Mesendoderm (in vitro differentiated cells): ENCODE measurements at regions not wholly inside any gene's neighbourhood (a gene's known extent, or its start where the extent isn't known, plus 50 kb on each side); places are given as distances from the start of the nearest gene placed in this dataset.
"Not testable (repeated sequence)": the region's sequence is repeated elsewhere in the genome, so short reads cannot be mapped to it uniquely, and the experiment has no call there.

Experiments used
- DNase-seq: peaks from one replicate; pipeline ENCODE4 v3.0.0; 2013
- H2AK5ac ChIP-seq: 2 replicates; pipeline ENCODE4 v1.6.1; 2013; ENCODE audit warnings: low read length, inconsistent platforms
- H2BK120ac ChIP-seq: 2 replicates; pipeline ENCODE4 v1.6.1; 2013; ENCODE audit warnings: low read depth, mild to moderate bottlenecking, low read length, moderate library complexity, mixed read lengths
- H2BK15ac ChIP-seq: replicated peaks from 2 replicates; pipeline ENCODE4 v1.6.1; 2013; ENCODE audit warnings: low read depth, mild to moderate bottlenecking, moderate library complexity
- H2BK5ac ChIP-seq: 2 replicates; pipeline ENCODE4 v1.6.1; 2013; ENCODE audit warnings: low read length, inconsistent platforms
- H3K18ac ChIP-seq: 2 replicates; pipeline ENCODE4 v1.6.1; 2013; ENCODE audit warnings: mild to moderate bottlenecking, low read length, mixed read lengths
- H3K23ac ChIP-seq: one replicate; pipeline ENCODE4 v1.6.1; 2013; ENCODE audit warnings: low read length
- H3K27ac ChIP-seq: 2 replicates; pipeline ENCODE4 v1.5.1; 2013; ENCODE audit warnings: low read depth, mild to moderate bottlenecking, inconsistent platforms, low read length, moderate library complexity
- H3K27me3 ChIP-seq: 2 replicates; pipeline ENCODE4 v1.6.1; 2013; ENCODE audit warnings: low read length, control low read depth, mild to moderate bottlenecking, inconsistent platforms; ENCODE audit not compliant: insufficient read depth, poor library complexity
- H3K36me3 ChIP-seq: 2 replicates; pipeline ENCODE4 v1.6.1; 2013; ENCODE audit warnings: low read length, inconsistent platforms; ENCODE audit not compliant: control insufficient read depth, insufficient read depth
- H3K4ac ChIP-seq: one replicate; pipeline ENCODE4 v1.6.1; 2013; ENCODE audit warnings: low read depth, mild to moderate bottlenecking, low read length, moderate library complexity
- H3K4me1 ChIP-seq: 2 replicates; pipeline ENCODE4 v1.6.1; 2013; ENCODE audit warnings: low read depth, low read length, inconsistent platforms; ENCODE audit not compliant: control insufficient read depth
- H3K4me2 ChIP-seq: 2 replicates; pipeline ENCODE4 v1.6.1; 2013; ENCODE audit warnings: low read length
- H3K4me3 ChIP-seq: 2 replicates; pipeline ENCODE4 v1.5.1; 2013; ENCODE audit warnings: mild to moderate bottlenecking, low read length
- H3K56ac ChIP-seq: one replicate; pipeline ENCODE4 v1.6.1; 2013; ENCODE audit warnings: low read length
- H3K79me1 ChIP-seq: 2 replicates; pipeline ENCODE4 v1.6.1; 2013; ENCODE audit warnings: low read length, inconsistent platforms
- H3K79me2 ChIP-seq: 2 replicates; pipeline ENCODE4 v1.6.1; 2013; ENCODE audit warnings: mild to moderate bottlenecking, low read length; ENCODE audit not compliant: control insufficient read depth, insufficient read depth
- H3K9ac ChIP-seq: 2 replicates; pipeline ENCODE4 v1.6.1; 2013; ENCODE audit warnings: low read length, inconsistent platforms
- H4K5ac ChIP-seq: one replicate; pipeline ENCODE4 v1.6.1; 2013; ENCODE audit warnings: low read length
- H4K8ac ChIP-seq: one replicate; pipeline ENCODE4 v1.6.1; 2013; ENCODE audit warnings: low read depth, mild to moderate bottlenecking, control low read depth, low read length, moderate library complexity
- WGBS: extraction: QIAGEN DNeasy Blood & Tissue Kit; methylation state at CpG from one replicate; pipeline ENCODE4 v1.1.7; 2013; ENCODE audit warnings: low lambda C conversion rate, missing lambda C conversion rate; ENCODE audit not compliant: insufficient coverage; ENCODE audit errors: extremely low coverage; 5-methylcytosine and 5-hydroxymethylcytosine counted together

DNA sequence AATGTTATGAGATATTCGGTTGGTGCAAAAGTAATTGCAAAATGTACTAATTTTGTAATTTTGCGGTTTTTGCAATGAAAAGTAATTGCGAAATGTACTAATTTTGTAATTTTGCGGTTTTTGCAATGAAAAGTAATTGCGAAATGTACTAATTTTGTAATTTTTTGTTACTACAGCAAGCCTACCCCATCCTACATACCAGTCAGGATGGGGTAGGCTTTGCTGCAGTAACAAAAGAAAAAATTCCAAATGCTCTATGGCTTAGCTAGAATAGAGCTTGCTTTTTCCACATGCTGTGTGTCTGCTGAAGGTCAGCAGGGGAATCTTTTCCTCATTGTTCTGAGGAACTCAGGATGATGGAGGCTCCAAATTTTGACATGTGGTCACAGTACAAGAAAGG is 83.3 kb upstream of the GPRC5B start:
- no peak overlapping the region for H3K56ac ChIP-seq
- no peak overlapping the region for H2BK5ac ChIP-seq
- no peaks in the 10 kb centered on the region for H3K79me2 ChIP-seq
- H3K4me2 ChIP-seq, result no peak overlapping the region
- H3K23ac ChIP-seq, result no peak overlapping the region
- no peak overlapping the region for H3K9ac ChIP-seq
- 100% methylated on average over 2 of the region's 5 CpGs for WGBS
- H3K4me1 ChIP-seq, result peaks cover 2% of the 10 kb centered on the region
- H2BK120ac ChIP-seq, result no peak overlapping the region
- no peak overlapping the region for H2AK5ac ChIP-seq
- no peak for DNase-seq
- no peaks in the 10 kb centered on the region for H3K36me3 ChIP-seq
- no peak overlapping the region for H3K18ac ChIP-seq
- H3K79me1 ChIP-seq, result no peaks in the 10 kb centered on the region
- no peak overlapping the region for H2BK15ac ChIP-seq
- no peak overlapping the region for H4K8ac ChIP-seq
- H3K4me3 ChIP-seq, result no peak overlapping the region
- H3K27ac ChIP-seq, result no peak overlapping the region
- no peak overlapping the region for H3K4ac ChIP-seq
- no peaks in the 10 kb centered on the region for H3K27me3 ChIP-seq
- H4K5ac ChIP-seq, result no peak overlapping the region

DNA sequence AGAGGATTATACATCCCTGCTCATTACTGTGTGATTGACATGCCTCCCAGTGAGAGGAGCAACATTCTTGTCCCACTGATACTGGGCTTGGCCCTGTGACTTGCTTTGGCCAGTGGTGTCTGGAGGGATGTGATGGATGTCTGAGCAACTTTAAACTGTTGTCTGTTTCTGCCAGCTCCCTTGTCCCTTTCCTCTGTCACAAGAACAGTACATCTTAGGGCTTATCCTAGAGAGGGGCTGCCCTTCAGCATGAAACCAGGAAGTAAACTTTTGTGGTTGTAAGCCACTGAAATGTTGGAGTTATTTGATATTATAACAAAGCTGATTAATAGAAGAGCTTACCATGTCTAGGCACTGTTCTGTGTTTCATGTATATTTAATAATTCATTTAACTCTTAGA is 82.9 kb upstream of the GPRC5B start:
- Histone ChIP-seq H2AK5ac (no peak overlapping the region), H3K23ac (no peak overlapping the region), H3K79me1 (no peaks in the 10 kb centered on the region), H4K5ac (no peak overlapping the region), H3K18ac (no peak overlapping the region), H4K8ac (no peak overlapping the region), H3K9ac (no peak overlapping the region), H3K56ac (no peak overlapping the region), H3K27ac (no peak overlapping the region), H2BK15ac (no peak overlapping the region), H3K4me1 (peaks cover 2% of the 10 kb centered on the region), H3K4me3 (no peak overlapping the region), H3K4me2 (no peak overlapping the region), H3K4ac (no peak overlapping the region), H2BK120ac (no peak overlapping the region), H3K36me3 (no peaks in the 10 kb centered on the region), H3K79me2 (no peaks in the 10 kb centered on the region), H3K27me3 (no peaks in the 10 kb centered on the region), H2BK5ac (no peak overlapping the region)
- DNase-seq, result no peak

DNA sequence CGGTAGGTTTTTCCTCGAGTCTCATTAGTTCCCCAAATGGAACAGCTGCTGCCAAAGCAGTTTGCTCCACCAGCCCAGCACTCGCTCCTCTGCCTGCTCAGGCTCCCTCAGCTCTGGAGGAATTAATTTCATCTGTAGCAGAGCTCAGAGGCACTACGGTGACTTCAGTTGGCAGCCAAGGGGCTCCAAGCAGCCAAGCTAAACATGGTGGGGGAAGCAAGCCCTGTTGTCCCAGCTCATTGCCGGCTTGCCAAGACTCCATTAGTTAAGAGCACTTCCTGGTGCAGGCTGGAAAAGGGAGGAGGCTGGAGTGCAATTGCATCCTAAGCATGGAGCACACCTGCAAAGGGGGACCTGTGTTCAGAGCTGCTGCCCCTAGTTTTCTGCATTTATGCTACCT is 78.7 kb upstream of the GPRC5B start:
- no peak overlapping the region for H4K8ac ChIP-seq
- no peak overlapping the region for H3K27ac ChIP-seq
- H3K79me1 ChIP-seq, result no peaks in the 10 kb centered on the region
- H2AK5ac ChIP-seq, result no peak overlapping the region
- no peak overlapping the region for H3K9ac ChIP-seq
- no peaks in the 10 kb centered on the region for H3K36me3 ChIP-seq
- no peak overlapping the region for H3K4me2 ChIP-seq
- H3K23ac ChIP-seq, result peak overlapping the region; percentile 68
- no peak overlapping the region for H2BK120ac ChIP-seq
- no peaks in the 10 kb centered on the region for H3K4me1 ChIP-seq
- H2BK15ac ChIP-seq, result no peak overlapping the region
- DNase-seq, result no peak
- H3K79me2 ChIP-seq, result no peaks in the 10 kb centered on the region
- no peak overlapping the region for H3K56ac ChIP-seq
- no peak overlapping the region for H4K5ac ChIP-seq
- H3K27me3 ChIP-seq, result no peaks in the 10 kb centered on the region
- no peak overlapping the region for H3K18ac ChIP-seq
- no peak overlapping the region for H2BK5ac ChIP-seq
- WGBS, result no CpG with 5 or more reads among the region's 5 CpGs
- H3K4ac ChIP-seq, result no peak overlapping the region
- H3K4me3 ChIP-seq, result no peak overlapping the region

DNA sequence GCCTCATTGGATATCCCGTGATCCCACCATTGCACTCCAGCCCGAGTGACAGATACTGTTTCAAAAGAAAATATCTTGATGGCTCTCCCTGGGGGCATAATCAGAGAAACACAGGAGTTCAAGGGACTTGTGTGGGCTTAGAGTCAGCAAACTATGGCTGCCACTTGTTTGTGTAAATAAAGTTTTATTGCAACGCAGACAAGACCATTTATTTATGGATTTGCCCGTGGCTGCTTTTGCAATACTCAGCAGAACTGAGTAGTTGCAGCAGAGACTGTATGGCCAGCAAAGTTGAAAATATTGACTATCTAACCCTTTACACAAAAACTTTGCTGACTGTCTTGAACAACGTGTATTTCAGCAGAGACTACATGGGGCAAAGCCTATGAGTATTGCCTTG is 75.5 kb upstream of the GPRC5B start:
- H2BK120ac ChIP-seq, result no peak overlapping the region
- H3K9ac ChIP-seq, result no peak overlapping the region
- H3K4me1 ChIP-seq, result no peaks in the 10 kb centered on the region
- no peak overlapping the region for H3K23ac ChIP-seq
- H3K27ac ChIP-seq, result no peak overlapping the region
- no peaks in the 10 kb centered on the region for H3K36me3 ChIP-seq
- H3K4me3 ChIP-seq, result no peak overlapping the region
- H2BK15ac ChIP-seq, result no peak overlapping the region
- no peak for DNase-seq
- no peak overlapping the region for H3K4ac ChIP-seq
- H3K18ac ChIP-seq, result no peak overlapping the region
- WGBS, result no CpG with 5 or more reads among the region's 5 CpGs
- no peak overlapping the region for H3K56ac ChIP-seq
- H4K8ac ChIP-seq, result no peak overlapping the region
- H2BK5ac ChIP-seq, result no peak overlapping the region
- H3K79me2 ChIP-seq, result no peaks in the 10 kb centered on the region
- no peaks in the 10 kb centered on the region for H3K79me1 ChIP-seq
- no peak overlapping the region for H3K4me2 ChIP-seq
- H4K5ac ChIP-seq, result no peak overlapping the region
- no peak overlapping the region for H2AK5ac ChIP-seq
- no peaks in the 10 kb centered on the region for H3K27me3 ChIP-seq

DNA sequence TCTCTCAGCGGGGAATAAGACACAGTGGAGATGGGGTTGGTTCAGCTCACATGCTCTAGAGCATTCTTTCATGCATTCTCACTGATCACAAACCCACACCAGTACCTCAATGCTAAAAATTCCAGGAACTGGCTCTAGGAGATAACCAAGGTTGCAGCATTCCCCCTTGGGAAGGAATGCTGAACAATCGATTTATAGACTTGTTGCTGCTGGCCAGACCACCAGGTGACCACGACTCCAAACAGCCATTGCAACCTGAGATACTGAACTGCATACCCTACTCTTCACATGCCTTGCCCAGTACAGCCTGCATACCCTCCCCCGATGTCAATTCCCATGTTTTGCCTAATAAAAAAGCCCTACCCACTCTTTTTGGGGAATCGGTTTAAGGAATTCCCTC is 75.1 kb upstream of the GPRC5B start:
- H3K4ac ChIP-seq, result no peak overlapping the region
- no peak overlapping the region for H3K4me3 ChIP-seq
- no peak overlapping the region for H4K5ac ChIP-seq
- H2BK5ac ChIP-seq, result no peak overlapping the region
- no CpG with 5 or more reads among the region's 5 CpGs for WGBS
- H3K36me3 ChIP-seq, result no peaks in the 10 kb centered on the region
- no peak overlapping the region for H2BK15ac ChIP-seq
- H2BK120ac ChIP-seq, result no peak overlapping the region
- H4K8ac ChIP-seq, result no peak overlapping the region
- no peak overlapping the region for H3K4me2 ChIP-seq
- H2AK5ac ChIP-seq, result no peak overlapping the region
- no peaks in the 10 kb centered on the region for H3K27me3 ChIP-seq
- DNase-seq, result peak; percentile 26
- no peaks in the 10 kb centered on the region for H3K79me2 ChIP-seq
- H3K18ac ChIP-seq, result no peak overlapping the region
- no peak overlapping the region for H3K9ac ChIP-seq
- no peak overlapping the region for H3K27ac ChIP-seq
- no peak overlapping the region for H3K56ac ChIP-seq
- H3K23ac ChIP-seq, result no peak overlapping the region
- H3K4me1 ChIP-seq, result no peaks in the 10 kb centered on the region
- H3K79me1 ChIP-seq, result no peaks in the 10 kb centered on the region

DNA sequence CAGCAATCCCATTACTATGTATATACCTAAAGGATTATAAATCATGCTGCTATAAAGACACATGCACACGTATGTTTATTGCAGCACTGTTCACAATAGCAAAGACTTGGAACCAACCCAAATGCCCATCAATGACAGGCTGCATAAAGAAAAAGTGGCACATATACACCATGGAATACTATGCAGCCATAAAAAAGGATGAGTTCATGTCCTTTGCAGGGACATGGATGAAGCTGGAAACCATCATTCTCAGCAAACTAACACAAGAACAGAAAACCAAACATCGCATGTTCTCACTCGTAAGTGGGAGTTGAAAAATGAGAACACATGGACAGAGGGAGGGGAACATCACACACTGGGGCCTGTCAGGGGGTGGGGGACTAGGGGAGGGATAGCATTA is 71.2 kb upstream of the GPRC5B start:
- H3K27ac ChIP-seq, H3K18ac ChIP-seq, H3K9ac ChIP-seq, H3K36me3 ChIP-seq, H2BK120ac ChIP-seq, H3K79me2 ChIP-seq, H3K27me3 ChIP-seq, H3K4ac ChIP-seq, H2AK5ac ChIP-seq, H3K4me2 ChIP-seq, H3K4me1 ChIP-seq, H3K23ac ChIP-seq, H4K5ac ChIP-seq, DNase-seq, H3K56ac ChIP-seq, H2BK15ac ChIP-seq, H3K79me1 ChIP-seq, H3K4me3 ChIP-seq, H2BK5ac ChIP-seq, H4K8ac ChIP-seq: not testable (repeated sequence)
- WGBS, result no CpG with 5 or more reads among the region's 3 CpGs
